Retinal pigment epithelial cell (primary cell): ENCODE measurements at regions not wholly inside any gene's neighbourhood (a gene's known extent, or its start where the extent isn't known, plus 50 kb on each side); places are given as distances from the start of the nearest gene placed in this dataset.
A peak's percentile ranks its signal among the peaks of the same experiment; 100 is the strongest.
"Not testable (repeated sequence)": the region's sequence is repeated elsewhere in the genome, so short reads cannot be mapped to it uniquely, and the experiment has no call there.

Experiments used
- DNase-seq: peaks from one replicate; pipeline ENCODE4 v3.0.0-alpha.2; 2010; ENCODE audit warnings: low read depth
- H3K4me3 ChIP-seq: 2 replicates; pipeline ENCODE4 v1.5.1; 2011; ENCODE audit warnings: mild to moderate bottlenecking, low read length, control low read depth, moderate library complexity
- TF ChIP-seq, protein P1 (sequence below): conservative IDR thresholded peaks from 2 replicates; pipeline ENCODE4 v1.5.1; 2011; ENCODE audit warnings: low read depth, low read length, control low read depth, inconsistent platforms

DNA sequence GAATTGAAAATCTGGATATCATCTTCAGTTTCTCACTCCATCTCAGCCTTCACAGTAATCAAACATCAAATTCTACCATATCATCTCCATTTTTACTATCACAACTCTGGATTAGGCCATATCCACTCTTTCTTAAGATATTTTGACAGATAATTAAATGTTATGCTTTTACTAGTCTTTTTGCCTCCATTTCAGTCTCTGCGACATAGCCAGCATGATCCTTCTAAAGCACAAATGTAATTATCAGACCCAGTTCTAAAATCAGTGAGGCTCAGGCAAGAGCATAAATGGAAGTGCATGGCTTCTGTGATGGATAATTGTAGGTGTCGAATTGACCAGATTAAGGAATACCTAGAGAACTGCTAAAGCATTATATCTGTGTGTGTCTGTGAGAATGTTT, 307.7 kb downstream of the PCDH20 start:
- TF ChIP-seq, protein P1, sequence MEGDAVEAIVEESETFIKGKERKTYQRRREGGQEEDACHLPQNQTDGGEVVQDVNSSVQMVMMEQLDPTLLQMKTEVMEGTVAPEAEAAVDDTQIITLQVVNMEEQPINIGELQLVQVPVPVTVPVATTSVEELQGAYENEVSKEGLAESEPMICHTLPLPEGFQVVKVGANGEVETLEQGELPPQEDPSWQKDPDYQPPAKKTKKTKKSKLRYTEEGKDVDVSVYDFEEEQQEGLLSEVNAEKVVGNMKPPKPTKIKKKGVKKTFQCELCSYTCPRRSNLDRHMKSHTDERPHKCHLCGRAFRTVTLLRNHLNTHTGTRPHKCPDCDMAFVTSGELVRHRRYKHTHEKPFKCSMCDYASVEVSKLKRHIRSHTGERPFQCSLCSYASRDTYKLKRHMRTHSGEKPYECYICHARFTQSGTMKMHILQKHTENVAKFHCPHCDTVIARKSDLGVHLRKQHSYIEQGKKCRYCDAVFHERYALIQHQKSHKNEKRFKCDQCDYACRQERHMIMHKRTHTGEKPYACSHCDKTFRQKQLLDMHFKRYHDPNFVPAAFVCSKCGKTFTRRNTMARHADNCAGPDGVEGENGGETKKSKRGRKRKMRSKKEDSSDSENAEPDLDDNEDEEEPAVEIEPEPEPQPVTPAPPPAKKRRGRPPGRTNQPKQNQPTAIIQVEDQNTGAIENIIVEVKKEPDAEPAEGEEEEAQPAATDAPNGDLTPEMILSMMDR = no peak
- no peak for DNase-seq
- H3K4me3 ChIP-seq = no peak overlapping the region

DNA sequence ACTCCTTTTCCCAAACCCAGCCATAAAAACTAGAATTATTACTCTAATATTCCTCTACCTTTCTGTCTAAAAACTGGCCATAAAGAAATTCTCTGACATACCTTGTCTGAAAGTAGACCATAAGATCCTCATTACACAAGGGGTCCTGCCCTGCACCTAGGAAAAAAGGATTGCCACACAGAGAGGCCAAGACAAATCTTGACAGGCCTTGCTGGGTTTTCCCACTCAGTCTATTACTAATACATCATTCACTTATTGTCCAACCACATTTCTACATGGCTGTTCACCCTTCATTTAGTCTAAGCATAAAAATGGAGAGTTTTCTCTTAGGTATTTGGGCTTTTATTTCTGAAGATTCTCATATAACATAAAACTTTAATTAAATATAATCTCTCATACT, 319.8 kb downstream of the PCDH20 start:
- TF ChIP-seq, protein P1 = no peak
- no peak for DNase-seq
- no peak overlapping the region for H3K4me3 ChIP-seq

GRCh38 chr13:61094865-61095264, 320.8 kb downstream of the PCDH20 start:
- H3K4me3 ChIP-seq = no peak overlapping the region
- DNase-seq = no peak
- TF ChIP-seq, protein P1 = no peak

DNA sequence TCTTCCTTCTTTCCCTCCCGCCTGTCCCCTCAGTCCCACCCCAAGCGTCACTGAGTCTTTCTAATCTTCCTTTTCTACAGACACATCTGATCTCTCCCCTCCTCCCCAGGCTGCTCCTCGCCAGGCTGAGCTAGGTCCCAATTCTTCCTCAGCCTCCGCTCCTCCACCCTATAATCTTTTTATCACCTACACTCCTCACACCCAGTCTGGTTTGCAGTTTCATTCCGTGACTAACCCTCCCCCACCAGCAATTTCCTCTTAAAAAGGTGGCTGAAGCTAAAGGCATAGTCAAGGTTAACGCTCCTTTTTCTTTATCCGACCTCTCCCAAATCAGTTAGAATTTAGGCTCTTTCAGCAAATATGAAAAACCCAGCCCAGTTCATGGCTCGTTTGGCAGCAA, 325.8 kb downstream of the PCDH20 start:
- not testable (repeated sequence) for DNase-seq, H3K4me3 ChIP-seq

DNA sequence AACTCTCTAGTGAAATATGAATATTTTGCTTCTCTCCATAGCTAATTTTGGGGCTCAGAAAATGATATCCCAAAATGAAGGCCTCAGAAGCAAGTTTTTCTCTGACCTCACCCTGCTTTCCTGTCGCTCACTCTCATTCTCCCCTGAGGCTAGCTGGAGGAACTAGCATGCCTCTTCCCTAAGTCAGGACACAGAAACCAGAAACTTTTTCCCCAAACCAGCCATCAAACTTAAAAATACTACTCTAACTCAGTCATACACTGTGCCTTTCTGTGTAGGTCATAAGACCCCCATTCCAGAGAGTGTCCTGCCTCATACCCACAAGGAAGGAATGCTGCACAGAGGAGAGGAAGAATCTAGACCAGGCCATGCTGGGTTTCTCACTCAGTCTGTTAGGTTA, 329.6 kb downstream of the PCDH20 start:
- TF ChIP-seq, protein P1 = no peak
- no peak for DNase-seq
- H3K4me3 ChIP-seq = no peak overlapping the region

GRCh38 chr13:61084988-61085387, 330.7 kb downstream of the PCDH20 start:
- TF ChIP-seq, protein P1 = no peak

DNA sequence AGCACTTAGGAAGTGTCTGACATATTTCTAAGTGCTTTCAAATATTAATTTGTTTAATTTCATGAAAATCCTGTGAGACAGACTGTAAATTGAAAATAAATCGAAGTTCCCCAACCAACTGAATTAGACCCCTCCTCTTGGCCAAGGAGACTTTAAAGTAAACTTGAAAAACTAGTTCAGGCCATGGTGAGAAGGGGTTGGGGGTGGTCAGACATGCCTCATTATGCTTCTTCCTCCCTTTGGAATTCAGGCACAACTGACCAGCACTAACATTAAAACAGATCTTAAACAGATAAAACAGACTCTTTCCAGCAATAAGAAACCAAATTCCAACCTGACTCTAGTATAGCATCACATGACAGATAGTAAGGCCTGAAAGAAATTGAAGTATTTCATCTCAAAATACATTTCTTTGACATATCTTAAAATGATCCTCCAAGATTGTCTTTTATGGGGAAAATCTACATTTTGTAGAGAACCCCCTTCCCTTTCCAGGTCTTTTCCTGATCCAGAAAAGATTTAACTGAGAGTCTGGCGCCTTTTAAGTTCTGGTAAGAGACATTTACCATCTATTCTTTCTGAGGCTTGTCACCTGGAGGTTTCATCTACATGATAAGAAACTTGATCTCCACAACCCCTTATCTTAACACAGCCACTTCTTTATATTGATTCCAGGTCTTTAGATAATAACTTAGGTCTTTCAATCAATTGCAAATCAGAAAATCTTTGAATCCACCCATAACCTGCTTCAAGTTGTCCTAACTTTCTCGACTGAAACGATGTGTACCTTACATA, 336.5 kb downstream of the PCDH20 start:
- TF ChIP-seq, protein P1 = no peak
- DNase-seq = no peak
- no peak overlapping the region for H3K4me3 ChIP-seq

More at GRCh38 chr13:61084988-61085387, 330.7 kb downstream of the PCDH20 start:
- H3K4me3 ChIP-seq = no peak overlapping the region
- DNase-seq = peak; percentile 51
